NT2/D1 (cell line): ENCODE measurements at regions not wholly inside any gene's neighbourhood (a gene's known extent, or its start where the extent isn't known, plus 50 kb on each side); places are given as distances from the start of the nearest gene placed in this dataset.
"Not testable (repeated sequence)": the region's sequence is repeated elsewhere in the genome, so short reads cannot be mapped to it uniquely, and the experiment has no call there.

Source experiments
- DNase-seq: peaks from one replicate; pipeline ENCODE4 v3.0.0-alpha.2; 2011; ENCODE audit warnings: low read depth, low spot score
- H3K27me3 ChIP-seq: 2 replicates; pipeline ENCODE4 v1.6.0; 2011; ENCODE audit warnings: mild to moderate bottlenecking; ENCODE audit not compliant: insufficient read length, insufficient read depth
- H3K36me3 ChIP-seq: 2 replicates; pipeline ENCODE4 v1.6.1; 2011; ENCODE audit warnings: mild to moderate bottlenecking, low read length, mixed read lengths; ENCODE audit not compliant: insufficient read depth, insufficient read length
- H3K4me1 ChIP-seq: 2 replicates; pipeline ENCODE4 v1.5.1; 2011; ENCODE audit not compliant: insufficient read depth, insufficient read length
- H3K4me3 ChIP-seq: 2 replicates; pipeline ENCODE4 v1.5.1; 2011; ENCODE audit warnings: low read depth; ENCODE audit not compliant: insufficient read length
- H3K9ac ChIP-seq: 2 replicates; pipeline ENCODE4 v1.6.0; 2011; ENCODE audit warnings: low read depth; ENCODE audit not compliant: insufficient read length
- H3K9me3 ChIP-seq: 2 replicates; pipeline ENCODE4 v1.5.1; 2011; ENCODE audit warnings: mild to moderate bottlenecking, low read length; ENCODE audit not compliant: insufficient read depth
- SUZ12 ChIP-seq: IDR thresholded peaks from 2 replicates; pipeline ENCODE4 v1.6.1; 2011; ENCODE audit not compliant: insufficient read length, insufficient read depth; ENCODE audit errors: extremely low read depth
- YY1 ChIP-seq: IDR thresholded peaks from 2 replicates; pipeline ENCODE4 v1.6.1; 2011; ENCODE audit not compliant: insufficient read length, insufficient read depth
- ZNF274 ChIP-seq: IDR thresholded peaks from 2 replicates; pipeline ENCODE4 v1.6.1; 2011; ENCODE audit warnings: mild to moderate bottlenecking, low read depth, low read length

- Histone ChIP-seq H3K4me3 (no peak overlapping the region), H3K9ac (no peak overlapping the region), H3K36me3 (no peaks in the 10 kb centered on the region), H3K9me3 (no peaks in the 10 kb centered on the region), H3K4me1 (no peaks in the 10 kb centered on the region), H3K27me3 (no peaks in the 10 kb centered on the region)
- DNase-seq: no peak
- TF ChIP-seq SUZ12: no peak
- TF ChIP-seq YY1: no peak
- TF ChIP-seq ZNF274: no peak
These were observed 147.4 kb upstream of the FGF13 start for GRCh38 chrX:138858951-138859350.

GRCh38 chrX:138858438-138858837, 146.9 kb upstream of the FGF13 start:
- Histone ChIP-seq H3K27me3 (no peaks in the 10 kb centered on the region), H3K9me3 (no peaks in the 10 kb centered on the region), H3K36me3 (no peaks in the 10 kb centered on the region), H3K4me3 (no peak overlapping the region), H3K9ac (no peak overlapping the region), H3K4me1 (no peaks in the 10 kb centered on the region)
- TF ChIP-seq YY1 (no peak), SUZ12 (no peak), ZNF274 (no peak)
- no peak for DNase-seq

- no peaks in the 10 kb centered on the region for H3K27me3 ChIP-seq
- DNase-seq: no peak
- no peaks in the 10 kb centered on the region for H3K4me1 ChIP-seq
- H3K36me3 ChIP-seq: no peaks in the 10 kb centered on the region
- H3K9me3 ChIP-seq: no peaks in the 10 kb centered on the region
- H3K9ac ChIP-seq: no peak overlapping the region
- TF ChIP-seq SUZ12 (no peak), YY1 (no peak), ZNF274 (no peak)
- no peak overlapping the region for H3K4me3 ChIP-seq
These were observed 145.5 kb upstream of the FGF13 start for GRCh38 chrX:138856881-138857604.

GRCh38 chrX:138853936-138854335, 142.4 kb upstream of the FGF13 start:
- Histone ChIP-seq H3K9me3 (no peaks in the 10 kb centered on the region), H3K9ac (no peak overlapping the region), H3K4me3 (no peak overlapping the region), H3K4me1 (no peaks in the 10 kb centered on the region), H3K36me3 (no peaks in the 10 kb centered on the region), H3K27me3 (no peaks in the 10 kb centered on the region)
- no peak for DNase-seq
- no peak for TF ChIP-seq ZNF274
- no peak for TF ChIP-seq YY1
- no peak for TF ChIP-seq SUZ12

- no peaks in the 10 kb centered on the region for H3K27me3 ChIP-seq
- no peak for TF ChIP-seq ZNF274
- TF ChIP-seq YY1: no peak
- TF ChIP-seq SUZ12: no peak
- H3K9ac ChIP-seq: no peak overlapping the region
- no peaks in the 10 kb centered on the region for H3K9me3 ChIP-seq
- H3K4me3 ChIP-seq: no peak overlapping the region
- no peaks in the 10 kb centered on the region for H3K36me3 ChIP-seq
- no peak for DNase-seq
- H3K4me1 ChIP-seq: no peaks in the 10 kb centered on the region
These were observed 138.0 kb upstream of the FGF13 start for GRCh38 chrX:138849521-138849920.

- no peaks in the 10 kb centered on the region for H3K9me3 ChIP-seq
- DNase-seq: no peak
- no peak overlapping the region for H3K4me3 ChIP-seq
- H3K9ac ChIP-seq: no peak overlapping the region
- TF ChIP-seq SUZ12 (no peak), YY1 (no peak), ZNF274 (no peak)
- no peaks in the 10 kb centered on the region for H3K27me3 ChIP-seq
- no peaks in the 10 kb centered on the region for H3K36me3 ChIP-seq
- no peaks in the 10 kb centered on the region for H3K4me1 ChIP-seq
These were observed 136.4 kb upstream of the FGF13 start for GRCh38 chrX:138847930-138848329.

GRCh38 chrX:138845786-138846185, 134.3 kb upstream of the FGF13 start:
- TF ChIP-seq ZNF274: no peak
- no peak for TF ChIP-seq SUZ12
- no peak for TF ChIP-seq YY1
- Histone ChIP-seq H3K4me1 (no peaks in the 10 kb centered on the region), H3K4me3 (no peak overlapping the region), H3K36me3 (no peaks in the 10 kb centered on the region), H3K9ac (no peak overlapping the region), H3K9me3 (no peaks in the 10 kb centered on the region), H3K27me3 (no peaks in the 10 kb centered on the region)
- no peak for DNase-seq

GRCh38 chrX:138807400-138807799, 95.9 kb upstream of the FGF13 start:
- H3K4me1 ChIP-seq, H3K9me3 ChIP-seq, H3K9ac ChIP-seq, H3K27me3 ChIP-seq, H3K4me3 ChIP-seq, DNase-seq, H3K36me3 ChIP-seq: not testable (repeated sequence)
